Activated CD8-positive, alpha-beta T cell treated with anti-CD3 and anti-CD28 coated beads for 36 hours (primary cell): ENCODE measurements at regions not wholly inside any gene's neighbourhood (a gene's known extent, or its start where the extent isn't known, plus 50 kb on each side); places are given as distances from the start of the nearest gene placed in this dataset.

Experiments used
- ATAC-seq: fragments of 200-7000 bp; cut with Tn5 transposase; one replicate; pipeline ENCODE4 v1.10.0; 2021; ENCODE audit warnings: mild to moderate bottlenecking, moderate library complexity
- CTCF ChIA-PET: fragments of 350-600 bp; sonication (Branson Sonifier 250); formaldehyde crosslinking; loops from one replicate; lab custom pipeline; 2021; ENCODE audit warnings: antibody characterized with exemption; lab: Charles Lee
- POLR2A ChIA-PET: fragments of 350-600 bp; sonication (Branson Sonifier 250); formaldehyde crosslinking; loops from one replicate; lab custom pipeline; 2021; ENCODE audit warnings: antibody characterized with exemption; lab: Charles Lee
- DNase-seq: peaks from one replicate; pipeline ENCODE4 v3.0.0-alpha.2; 2020
- H3K27ac Mint-ChIP-seq: one replicate; pipeline ENCODE4 v1.8.0; 2021; ENCODE audit warnings: mild to moderate bottlenecking, mixed read lengths
- H3K27me3 Mint-ChIP-seq: one replicate; pipeline ENCODE4 v1.8.0; 2021; ENCODE audit warnings: mixed read lengths
- H3K36me3 Mint-ChIP-seq: one replicate; pipeline ENCODE4 v1.8.0; 2021; ENCODE audit warnings: low read depth, mixed read lengths
- H3K4me1 Mint-ChIP-seq: one replicate; pipeline ENCODE4 v1.8.0; 2021; ENCODE audit warnings: low read depth, mixed read lengths
- H3K4me3 Mint-ChIP-seq: one replicate; pipeline ENCODE4 v1.8.0; 2021; ENCODE audit warnings: mild to moderate bottlenecking, moderate library complexity, mixed read lengths
- H3K9me3 Mint-ChIP-seq: one replicate; pipeline ENCODE4 v1.8.0; 2021; ENCODE audit warnings: mixed read lengths
- intact Hi-C: fragments of 100-400 bp; cut with micrococcal nuclease; formaldehyde crosslinking; loops from one replicate; pipeline ENCODE4 v1.10.0; 2022
- TF ChIP-seq, protein P1 (sequence below): fragments of 200-600 bp; IDR thresholded peaks from one replicate; pipeline ENCODE4 v1.8.0; 2022; ENCODE audit warnings: antibody characterized with exemption, mild to moderate bottlenecking

DNA sequence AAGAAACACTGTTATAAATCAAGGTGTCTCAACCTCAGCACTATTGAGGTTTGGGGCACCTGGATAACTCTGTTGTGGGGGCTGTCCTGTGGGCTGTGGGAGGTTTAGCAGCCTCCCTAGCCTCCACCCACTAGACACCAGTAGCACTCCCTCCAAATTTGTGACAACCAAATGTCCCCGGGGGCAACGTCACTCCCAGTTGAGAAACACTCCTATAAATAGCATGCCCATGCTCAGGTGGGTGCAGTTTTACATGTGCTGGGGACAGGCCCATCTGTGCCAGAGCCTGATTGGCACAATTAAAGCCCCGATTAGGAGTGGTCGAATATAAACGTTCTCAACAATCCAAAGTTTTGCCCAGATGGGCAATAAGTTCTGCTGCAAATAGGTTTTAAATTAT lies 78.9 kb downstream of the FAM50B start:
- ChIA-PET POLR2A (no interaction called here), CTCF (no interaction called here)
- Mint-ChIP-seq H3K36me3 (no peaks in the 10 kb centered on the region), H3K27me3 (peaks cover 4% of the 10 kb centered on the region), H3K4me3 (no peak overlapping the region), H3K4me1 (no peaks in the 10 kb centered on the region), H3K9me3 (no peaks in the 10 kb centered on the region), H3K27ac (no peak overlapping the region)
- no peak for ATAC-seq
- no peak for DNase-seq
- intact Hi-C loops = no loop called here
- TF ChIP-seq, protein P1, sequence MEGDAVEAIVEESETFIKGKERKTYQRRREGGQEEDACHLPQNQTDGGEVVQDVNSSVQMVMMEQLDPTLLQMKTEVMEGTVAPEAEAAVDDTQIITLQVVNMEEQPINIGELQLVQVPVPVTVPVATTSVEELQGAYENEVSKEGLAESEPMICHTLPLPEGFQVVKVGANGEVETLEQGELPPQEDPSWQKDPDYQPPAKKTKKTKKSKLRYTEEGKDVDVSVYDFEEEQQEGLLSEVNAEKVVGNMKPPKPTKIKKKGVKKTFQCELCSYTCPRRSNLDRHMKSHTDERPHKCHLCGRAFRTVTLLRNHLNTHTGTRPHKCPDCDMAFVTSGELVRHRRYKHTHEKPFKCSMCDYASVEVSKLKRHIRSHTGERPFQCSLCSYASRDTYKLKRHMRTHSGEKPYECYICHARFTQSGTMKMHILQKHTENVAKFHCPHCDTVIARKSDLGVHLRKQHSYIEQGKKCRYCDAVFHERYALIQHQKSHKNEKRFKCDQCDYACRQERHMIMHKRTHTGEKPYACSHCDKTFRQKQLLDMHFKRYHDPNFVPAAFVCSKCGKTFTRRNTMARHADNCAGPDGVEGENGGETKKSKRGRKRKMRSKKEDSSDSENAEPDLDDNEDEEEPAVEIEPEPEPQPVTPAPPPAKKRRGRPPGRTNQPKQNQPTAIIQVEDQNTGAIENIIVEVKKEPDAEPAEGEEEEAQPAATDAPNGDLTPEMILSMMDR = no peak

DNA sequence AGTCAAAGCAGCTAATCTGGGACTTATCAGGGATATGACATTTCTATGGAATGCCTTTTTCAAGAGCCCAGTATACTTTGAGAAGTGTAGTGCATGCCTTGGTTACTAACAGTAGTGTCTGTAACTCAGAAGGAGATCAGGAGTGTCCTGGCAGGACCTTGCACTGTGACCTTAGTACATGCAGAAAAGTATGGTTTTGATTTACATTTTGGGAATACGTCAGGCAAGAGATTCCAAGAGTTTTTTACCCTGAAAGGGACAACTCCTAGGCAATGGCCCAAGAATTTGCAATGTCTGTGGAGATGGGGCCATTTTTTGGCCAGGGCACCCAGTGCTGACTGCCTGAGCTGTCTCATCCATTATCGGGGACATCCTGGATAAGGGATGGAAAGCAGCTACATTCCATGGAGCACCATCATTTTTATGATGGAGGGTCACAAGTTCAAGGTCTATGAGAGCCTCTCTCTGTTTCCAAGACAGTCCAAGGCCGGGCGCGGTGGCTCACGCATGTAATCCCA lies 80.2 kb downstream of the FAM50B start:
- no peak overlapping the region for H3K4me3 Mint-ChIP-seq
- no peaks in the 10 kb centered on the region for H3K36me3 Mint-ChIP-seq
- no peak overlapping the region for H3K27ac Mint-ChIP-seq
- ChIA-PET POLR2A (interaction anchor here (0.8 to 1.3 kb wide), 2 partner anchors 9 to 229 kb away, joined by 3 read pairs; no protein-coding TSS in a partner anchor), CTCF (interaction anchor here (1.5 kb wide), 1 partner anchor 49 kb away, joined by 6 read pairs; no protein-coding TSS in a partner anchor)
- TF ChIP-seq, protein P1 = no peak
- no peak for DNase-seq
- ATAC-seq = no peak
- peaks cover 4% of the 10 kb centered on the region for H3K27me3 Mint-ChIP-seq
- no peaks in the 10 kb centered on the region for H3K4me1 Mint-ChIP-seq
- H3K9me3 Mint-ChIP-seq = no peaks in the 10 kb centered on the region
- intact Hi-C loops = no loop called here

DNA sequence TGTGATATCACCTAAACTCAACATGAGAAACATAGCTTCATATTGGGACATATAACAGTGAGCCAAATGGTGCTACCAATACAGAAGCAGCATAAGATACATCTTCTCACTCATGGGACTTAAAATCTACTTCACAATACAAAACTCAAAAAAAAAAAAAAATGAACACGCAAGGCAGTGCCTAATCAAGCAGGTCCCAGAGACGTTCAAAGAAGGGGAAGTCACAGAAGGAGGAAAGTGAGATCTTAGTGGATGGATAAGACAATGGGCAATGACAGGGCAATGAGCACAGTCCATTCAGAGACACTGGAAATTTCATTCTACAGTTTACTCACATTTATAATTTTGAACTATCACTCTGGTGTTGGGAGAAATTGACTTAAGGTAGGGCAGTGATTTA lies 88.3 kb downstream of the FAM50B start:
- Mint-ChIP-seq H3K27ac (no peak overlapping the region), H3K4me1 (no peaks in the 10 kb centered on the region), H3K27me3 (peaks cover 14% of the 10 kb centered on the region), H3K4me3 (no peak overlapping the region), H3K9me3 (no peaks in the 10 kb centered on the region), H3K36me3 (no peaks in the 10 kb centered on the region)
- no peak for DNase-seq
- TF ChIP-seq, protein P1 = no peak
- intact Hi-C loops = no loop called here
- no peak for ATAC-seq
- POLR2A ChIA-PET = no interaction called here
- CTCF ChIA-PET = interaction anchor here (0.9 to 3.2 kb wide), 4 partner anchors 41 to 188 kb away, joined by 3 to 13 read pairs (median 7); partner anchors contain the start of gene FAM50B

- H3K4me3 Mint-ChIP-seq = no peak overlapping the region
- ATAC-seq (no peak), DNase-seq (no peak)
- TF ChIP-seq, protein P1 = no peak
- no peaks in the 10 kb centered on the region for H3K9me3 Mint-ChIP-seq
- no peaks in the 10 kb centered on the region for H3K36me3 Mint-ChIP-seq
- H3K27me3 Mint-ChIP-seq = peaks cover 16% of the 10 kb centered on the region
- CTCF ChIA-PET = interaction anchor here (1.4 to 3.2 kb wide), 3 partner anchors 39 to 206 kb away, joined by 3 to 13 read pairs (median 11); partner anchors contain the start of gene FAM50B
- POLR2A ChIA-PET = interaction anchor here (0.6 kb wide), 1 partner anchor 10 kb away, joined by 3 read pairs; no protein-coding TSS in a partner anchor
- intact Hi-C loops = no loop called here
- peaks cover 3% of the 10 kb centered on the region for H3K4me1 Mint-ChIP-seq
- H3K27ac Mint-ChIP-seq = no peak overlapping the region
Measured at GRCh38 chr6:3938715-3939367, 89.7 kb downstream of the FAM50B start.

GRCh38 chr6:3939368-3939958 lies 90.3 kb downstream of the FAM50B start:
- H3K27me3 Mint-ChIP-seq = peaks cover 18% of the 10 kb centered on the region
- H3K27ac Mint-ChIP-seq = no peak overlapping the region
- ChIA-PET CTCF (interaction anchor here (1.4 to 3.2 kb wide), 3 partner anchors 39 to 206 kb away, joined by 3 to 13 read pairs (median 7); partner anchors contain the start of gene FAM50B), POLR2A (no interaction called here)
- H3K4me3 Mint-ChIP-seq = no peak overlapping the region
- DNase-seq (no peak), ATAC-seq (no peak)
- H3K4me1 Mint-ChIP-seq = peaks cover 3% of the 10 kb centered on the region
- no peaks in the 10 kb centered on the region for H3K9me3 Mint-ChIP-seq
- no peaks in the 10 kb centered on the region for H3K36me3 Mint-ChIP-seq
- TF ChIP-seq, protein P1 = no peak
- intact Hi-C loops = no loop called here
